ENCODE measurements at regions not wholly inside any gene's neighbourhood (a gene's known extent, or its start where the extent isn't known, plus 50 kb on each side); places are given as distances from the start of the nearest gene placed in this dataset.
"Not testable (repeated sequence)": the region's sequence is repeated elsewhere in the genome, so short reads cannot be mapped to it uniquely, and the experiment has no call there.

GRCh38 chr6:167470836-167471547 is 146.1 kb downstream of the TTLL2 start:
- DNase-seq: no peak

GRCh38 chr6:167471548-167471930 is 146.7 kb downstream of the TTLL2 start:
- no peak for DNase-seq

DNA sequence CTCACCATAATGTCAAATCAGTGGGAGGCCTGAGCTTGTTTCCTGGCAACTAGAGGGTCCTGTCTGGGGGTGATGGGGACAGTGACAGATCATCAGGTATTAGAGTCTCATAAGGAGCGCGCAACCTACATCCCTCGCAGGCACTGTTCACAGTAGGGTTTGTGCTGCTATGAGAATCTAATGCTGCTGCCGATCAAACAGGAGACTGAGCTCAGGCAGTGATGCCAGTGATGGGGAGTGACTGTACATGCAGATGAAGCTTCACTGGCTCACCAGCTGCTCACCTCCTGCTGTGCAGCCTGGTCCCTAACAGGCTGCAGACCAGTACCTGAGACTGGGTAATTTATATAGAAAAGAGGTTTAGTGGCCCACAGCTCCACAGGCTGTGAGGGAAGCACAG is 147.3 kb downstream of the TTLL2 start:
- no peak for DNase-seq

DNA sequence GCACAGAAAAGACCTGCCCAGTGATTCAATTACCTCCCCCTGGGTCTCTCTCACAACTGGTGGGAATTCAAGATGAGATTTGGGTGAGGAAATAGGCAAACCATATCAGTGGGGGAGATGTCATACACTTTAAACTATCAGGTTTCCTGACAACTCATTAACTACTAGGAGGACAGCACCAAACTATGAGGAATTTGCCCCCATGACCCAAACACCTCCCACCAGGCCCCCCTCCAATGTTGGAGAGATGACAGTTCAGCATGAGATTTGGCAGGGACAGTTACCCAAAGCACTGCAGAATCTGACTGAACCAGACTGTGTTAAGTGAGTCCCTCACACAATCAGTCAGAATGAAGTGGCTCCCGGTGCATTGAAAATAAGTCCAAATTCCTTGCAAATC is 148.0 kb downstream of the TTLL2 start:
- no peak for DNase-seq

GRCh38 chr6:167474171-167474570 is 149.3 kb downstream of the TTLL2 start:
- DNase-seq: no peak

- DNase-seq: no peak
These were observed 149.8 kb downstream of the TTLL2 start for GRCh38 chr6:167474725-167475124.

GRCh38 chr6:167475947-167476346 is 151.1 kb downstream of the TTLL2 start:
- DNase-seq: no peak

DNA sequence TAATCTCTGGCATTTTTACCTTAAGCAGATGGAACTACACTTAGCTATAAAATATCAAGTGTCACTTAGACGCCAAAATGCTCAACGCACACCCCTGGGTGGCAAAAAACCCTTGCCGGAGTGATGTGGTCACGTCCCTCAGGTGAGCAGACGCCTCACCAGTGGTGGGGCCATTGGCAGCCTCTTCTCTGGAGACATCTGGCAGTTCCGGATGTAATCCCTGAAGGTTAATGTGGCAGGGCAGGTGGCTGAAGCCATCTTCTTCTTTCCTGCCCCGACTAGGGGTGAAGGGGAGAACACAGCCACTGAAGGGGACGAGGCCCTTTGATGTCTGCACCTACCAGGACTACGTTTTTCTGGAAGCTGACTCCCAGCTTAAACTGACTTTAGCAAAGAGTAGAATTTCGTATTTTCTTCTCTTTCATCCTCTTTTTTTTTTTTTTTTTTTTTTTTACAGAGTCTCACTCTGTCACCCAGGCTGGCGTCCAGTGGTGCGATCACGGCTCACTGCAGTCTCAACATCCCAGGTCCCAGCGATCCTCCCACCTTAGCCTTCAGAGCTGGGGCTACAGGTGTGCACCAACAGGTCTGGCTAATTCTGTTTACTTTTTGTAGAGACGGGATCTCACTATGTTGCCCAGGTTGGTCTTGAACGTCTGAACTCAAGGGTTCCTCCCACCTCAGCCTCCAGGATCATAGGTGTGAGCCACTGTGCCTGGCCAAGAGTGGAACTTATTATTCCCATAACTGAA is 152.1 kb downstream of the TTLL2 start:
- DNase-seq: no peak

- no peak for DNase-seq
These were observed 152.8 kb downstream of the TTLL2 start for GRCh38 chr6:167477688-167478087.

DNA sequence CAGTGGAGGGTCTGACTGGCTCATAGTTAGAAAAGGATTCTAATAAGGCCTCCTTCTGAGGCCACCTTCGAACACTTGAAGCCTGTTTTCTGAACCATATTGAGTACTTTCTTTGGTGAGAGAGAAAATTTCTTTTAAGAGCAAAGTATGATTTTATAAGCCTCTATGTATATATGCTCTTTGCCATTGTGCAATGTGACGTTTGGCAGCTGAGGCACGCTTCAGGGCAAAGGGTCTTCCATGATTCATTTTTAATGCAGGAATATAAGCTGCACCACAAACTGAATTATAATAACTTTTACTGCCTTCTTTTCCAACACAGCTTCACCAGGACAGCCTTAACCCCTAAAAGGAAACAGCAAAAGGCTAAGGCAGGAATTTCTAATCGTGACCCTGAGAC is 154.4 kb downstream of the TTLL2 start:
- DNase-seq: no peak

DNA sequence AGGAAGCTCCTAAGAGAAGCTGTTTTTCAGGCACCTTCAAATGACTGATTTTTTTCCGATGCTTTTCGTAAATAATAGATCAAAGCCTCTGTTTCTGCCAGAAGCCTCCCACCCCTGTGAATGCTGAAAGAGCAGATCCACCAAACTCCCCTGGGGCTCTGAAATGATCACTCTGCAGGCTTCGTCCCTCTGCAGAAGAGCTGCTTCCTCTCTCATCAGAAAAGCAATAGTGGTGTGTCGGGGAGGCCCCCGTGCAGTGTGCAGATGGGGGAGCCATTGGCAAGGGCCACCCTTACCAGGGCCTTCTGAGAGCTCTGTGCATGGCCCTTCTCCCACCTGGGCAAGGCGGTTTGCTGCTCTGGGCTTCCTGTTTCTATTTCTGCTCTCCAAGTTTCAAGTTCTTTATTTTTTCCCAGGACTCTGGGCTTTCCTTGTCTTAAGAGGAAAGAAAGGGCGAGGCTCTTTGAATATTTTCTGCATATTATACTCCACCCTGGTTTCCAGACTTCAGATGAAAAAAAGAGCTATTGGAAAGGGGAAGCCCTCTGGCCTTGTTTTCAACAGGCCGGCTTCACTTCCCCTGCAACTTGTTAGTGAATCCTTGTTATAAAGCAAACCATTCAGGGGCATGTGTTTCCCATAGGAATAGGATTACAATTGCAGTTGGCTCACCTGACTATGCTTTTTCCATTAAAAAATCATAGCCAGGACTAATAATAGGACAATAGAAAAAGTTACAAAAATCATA is 155.2 kb downstream of the TTLL2 start:
- DNase-seq: no peak

- no peak for DNase-seq
These were observed 156.5 kb downstream of the TTLL2 start for GRCh38 chr6:167481307-167481926.

GRCh38 chr6:167482801-167483200 is 157.9 kb downstream of the TTLL2 start:
- DNase-seq: not testable (repeated sequence)

- DNase-seq: no peak
These were observed 160.5 kb downstream of the TTLL2 start for GRCh38 chr6:167485186-167485978.

GRCh38 chr6:167487749-167488664 is 163.1 kb downstream of the TTLL2 start:
- no peak for DNase-seq

- no peak for DNase-seq
These were observed 166.7 kb downstream of the TTLL2 start for GRCh38 chr6:167491438-167492099.

- no peak for DNase-seq
These were observed 167.2 kb downstream of the TTLL2 start for GRCh38 chr6:167492100-167492449.

DNA sequence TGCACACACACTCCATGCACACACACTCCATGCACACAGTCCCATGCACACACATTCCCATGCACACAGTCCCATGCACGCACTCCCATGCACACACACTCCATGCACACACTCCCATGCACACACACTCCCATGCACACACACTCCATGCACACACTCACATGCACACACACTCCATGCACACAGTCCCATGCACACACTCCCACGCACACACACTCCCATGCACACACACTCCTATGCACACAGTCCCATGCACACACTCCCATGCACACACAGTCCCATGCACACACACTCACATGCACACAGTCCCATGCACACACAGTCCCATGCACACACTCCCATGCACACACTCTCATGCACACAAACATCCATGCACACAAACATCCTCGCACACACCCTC is 168.4 kb downstream of the TTLL2 start:
- no peak for DNase-seq

DNA sequence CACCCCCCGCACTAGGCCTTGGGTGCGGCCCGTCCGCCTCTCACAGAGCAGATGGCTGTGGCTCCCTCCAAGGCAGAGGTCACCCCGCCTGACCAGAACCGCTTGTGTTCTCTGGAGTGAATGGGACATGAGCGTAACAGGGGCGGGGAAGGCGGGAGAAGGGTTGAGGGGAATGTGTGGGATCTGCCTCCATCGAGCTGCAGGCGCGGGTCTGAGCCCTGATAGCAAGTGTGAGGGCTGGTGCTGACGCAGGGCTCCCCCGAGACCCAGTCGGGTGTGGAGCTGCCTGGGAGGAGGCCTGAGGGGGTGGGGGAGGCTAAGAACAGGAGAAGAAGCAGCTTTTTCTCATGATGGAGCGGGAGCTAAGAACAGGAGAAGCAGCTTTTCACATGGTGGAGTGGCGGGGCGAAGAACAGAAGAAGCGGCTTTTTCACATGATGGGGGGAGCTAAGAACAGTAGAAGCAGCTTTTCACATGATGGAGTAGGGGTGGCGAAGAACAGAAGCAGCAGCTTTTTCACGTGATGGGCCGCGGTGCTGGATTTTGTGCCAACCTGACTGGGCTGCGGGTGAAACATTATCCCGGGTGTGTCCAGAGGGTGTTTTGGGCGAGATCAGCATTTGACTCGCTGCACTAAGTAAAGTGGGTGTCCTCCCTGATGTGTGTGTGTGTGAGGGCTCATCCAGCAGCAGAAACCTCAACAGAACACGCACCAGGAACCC is 169.3 kb downstream of the TTLL2 start:
- DNase-seq: no peak
